ENCODE measurements at regions not wholly inside any gene's neighbourhood (a gene's known extent, or its start where the extent isn't known, plus 50 kb on each side); places are given as distances from the start of the nearest gene placed in this dataset.

DNA sequence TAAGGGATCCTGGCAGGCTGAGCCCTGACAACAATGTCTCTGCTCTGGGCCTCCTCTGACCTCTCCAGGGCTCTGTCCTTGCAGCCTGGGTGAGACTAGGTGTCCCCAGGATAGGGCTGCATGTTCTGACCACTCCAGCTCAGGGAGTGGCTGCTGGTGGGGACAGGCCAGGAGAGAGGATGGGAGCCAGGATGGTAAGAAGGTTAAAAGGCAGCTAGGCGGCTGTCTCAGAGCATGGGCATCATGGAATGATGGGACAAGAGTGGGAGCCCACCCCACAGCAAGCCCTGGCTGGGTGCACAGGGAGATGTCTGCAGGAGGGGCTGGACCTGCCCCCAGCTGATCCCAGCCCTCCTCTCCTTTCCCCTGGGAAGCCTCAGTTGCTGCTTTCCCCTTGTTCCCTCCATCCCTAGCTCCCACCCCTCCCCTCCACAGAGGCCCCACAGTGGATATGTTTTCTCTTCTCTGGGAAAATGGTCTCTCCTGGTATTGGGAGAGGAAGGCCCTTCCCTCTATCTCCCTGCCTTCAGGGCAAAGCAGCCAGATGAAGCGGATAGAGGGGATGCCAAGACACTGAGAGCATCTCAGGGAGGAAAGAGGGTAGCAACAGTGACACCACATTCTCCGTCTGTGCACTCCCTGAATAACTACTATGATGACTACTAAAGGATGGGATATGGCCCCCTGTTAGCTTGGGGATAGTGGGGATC lies 334.3 kb downstream of the DYSF start:
- DNase-seq: no peak

DNA sequence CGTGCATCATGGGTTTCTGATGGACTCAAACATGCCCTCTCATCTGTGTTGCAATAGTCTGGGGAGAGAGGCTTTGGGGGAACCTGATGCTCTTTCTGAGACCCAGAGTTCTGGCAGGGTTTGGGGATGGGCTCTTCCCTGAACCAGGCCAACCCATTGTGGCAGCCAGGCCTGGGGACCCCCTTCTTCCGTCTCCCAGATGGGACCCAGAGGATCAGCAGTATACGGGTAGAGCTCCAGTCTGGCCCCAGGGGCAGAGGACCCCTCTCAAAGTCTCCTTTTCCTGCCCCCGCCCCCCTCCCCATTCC lies 333.7 kb downstream of the DYSF start:
- no peak for DNase-seq

DNA sequence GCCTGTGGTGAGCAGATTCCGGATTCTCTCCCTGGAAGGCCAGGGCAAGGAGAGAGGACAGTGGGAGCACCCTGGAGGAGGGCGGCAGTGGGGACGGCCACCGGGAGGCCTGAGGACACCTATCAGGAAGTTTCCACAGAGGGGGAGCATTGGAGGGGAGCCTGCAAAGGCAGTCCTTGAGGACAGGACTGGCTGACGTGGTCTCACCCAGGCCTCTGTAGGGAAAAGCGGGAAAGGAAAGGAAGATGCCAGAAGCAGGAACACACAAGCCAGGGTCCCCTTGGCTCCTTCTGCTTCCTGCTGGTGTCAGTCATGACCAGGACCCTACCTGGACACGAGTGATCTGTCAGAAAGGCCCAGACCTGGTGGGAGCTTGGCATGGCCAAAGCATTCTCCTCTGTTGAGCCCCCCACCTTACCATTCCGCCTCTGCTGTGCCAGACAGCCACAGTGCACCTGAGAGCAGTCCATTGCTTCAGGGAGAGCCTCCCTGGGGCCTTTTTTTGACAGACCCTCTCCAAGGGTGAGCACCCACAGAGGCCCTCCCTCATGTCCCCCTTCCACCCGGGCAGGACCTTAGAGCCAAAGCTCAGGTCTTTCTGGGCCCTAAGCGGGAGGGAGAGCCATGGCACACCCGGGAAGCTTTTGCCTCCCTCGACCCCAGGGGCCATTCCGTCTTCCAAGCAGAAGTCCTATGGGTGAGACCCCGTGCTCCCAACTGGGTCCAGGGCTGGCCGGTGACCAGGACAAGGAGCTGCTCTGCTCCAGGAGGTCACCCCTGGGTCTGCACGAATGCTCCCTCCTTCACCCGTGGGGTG lies 333.1 kb downstream of the DYSF start:
- DNase-seq: no peak

DNA sequence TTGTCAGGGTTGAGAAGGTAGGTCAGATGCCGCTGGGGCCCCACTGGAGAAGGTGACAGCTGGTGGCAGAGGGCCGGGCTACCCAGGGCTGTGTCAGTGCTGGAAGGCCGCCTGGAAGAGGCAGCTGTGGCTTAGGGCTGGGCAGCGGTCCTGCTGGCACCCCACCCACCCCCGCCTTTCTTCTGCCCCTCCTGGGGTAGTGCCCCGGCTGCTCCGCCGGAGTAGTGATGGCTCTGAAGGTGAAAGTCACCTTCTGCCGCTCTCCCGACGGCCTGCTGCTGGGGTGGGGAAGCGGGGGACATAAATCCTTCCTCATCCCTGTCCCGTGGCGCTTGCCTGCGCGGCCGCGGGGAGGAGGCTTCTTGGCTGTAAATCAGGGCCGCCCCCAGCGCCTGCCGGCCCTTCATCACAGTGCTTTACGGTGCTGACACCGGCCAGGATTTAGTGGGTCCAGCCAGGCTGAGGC lies 332.2 kb downstream of the DYSF start:
- peak; percentile 29 for DNase-seq

DNA sequence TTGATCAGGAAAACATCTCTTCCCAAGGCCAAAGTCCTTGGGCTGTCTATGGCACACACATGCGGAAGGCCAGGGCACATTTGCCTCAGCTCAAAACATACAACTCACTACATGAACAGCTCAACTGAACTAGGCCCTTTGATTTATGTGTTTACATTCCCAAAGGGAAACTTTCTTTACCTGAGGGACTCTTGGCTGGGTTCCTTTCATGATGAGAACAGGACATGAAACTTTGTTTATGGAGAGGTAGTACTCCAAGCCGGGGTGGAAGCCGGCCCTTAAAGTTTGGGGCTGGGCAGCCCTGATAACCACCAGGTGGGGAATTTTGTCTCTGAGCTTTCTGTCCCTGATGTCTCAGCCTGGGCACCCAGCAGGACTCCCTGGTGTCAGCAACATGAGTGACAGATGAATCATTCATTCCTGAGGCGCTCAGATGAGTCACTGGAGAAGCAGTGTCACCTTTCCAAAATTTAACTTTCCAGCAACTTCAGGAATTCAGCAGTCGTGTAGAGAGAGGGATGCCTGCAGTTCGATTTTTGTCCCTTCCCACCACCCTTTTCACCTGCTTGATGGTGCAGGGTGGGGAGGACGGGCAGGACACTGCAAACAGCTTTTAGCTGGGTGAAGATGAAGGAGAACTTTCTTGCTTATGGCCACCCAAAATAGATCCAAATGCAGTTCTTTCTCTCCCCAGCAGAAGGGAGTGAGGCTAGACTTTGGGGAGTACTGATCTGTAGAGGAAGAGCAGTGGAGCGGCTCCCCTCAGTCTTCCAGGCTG lies 331.6 kb downstream of the DYSF start:
- DNase-seq: no peak

DNA sequence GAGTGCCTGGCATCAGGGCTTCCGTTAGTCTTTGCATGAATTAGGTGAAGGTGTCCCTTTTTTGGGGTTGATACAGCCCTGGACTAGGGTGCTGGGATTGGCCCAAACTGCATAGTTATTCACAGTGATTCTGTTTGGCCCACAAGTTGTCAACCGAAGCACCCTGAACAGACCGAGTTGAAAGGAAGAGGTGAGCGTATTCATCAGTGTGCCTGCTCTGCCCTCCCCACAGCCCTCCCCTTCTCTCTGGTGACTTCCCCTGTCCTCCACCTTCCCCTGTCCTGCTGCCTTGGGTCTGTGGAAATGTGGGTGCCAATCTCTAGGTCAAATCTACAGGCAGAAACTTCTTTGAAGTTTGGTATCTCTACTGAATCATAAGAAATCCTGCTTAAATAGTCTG lies 330.5 kb downstream of the DYSF start:
- no peak for DNase-seq

DNA sequence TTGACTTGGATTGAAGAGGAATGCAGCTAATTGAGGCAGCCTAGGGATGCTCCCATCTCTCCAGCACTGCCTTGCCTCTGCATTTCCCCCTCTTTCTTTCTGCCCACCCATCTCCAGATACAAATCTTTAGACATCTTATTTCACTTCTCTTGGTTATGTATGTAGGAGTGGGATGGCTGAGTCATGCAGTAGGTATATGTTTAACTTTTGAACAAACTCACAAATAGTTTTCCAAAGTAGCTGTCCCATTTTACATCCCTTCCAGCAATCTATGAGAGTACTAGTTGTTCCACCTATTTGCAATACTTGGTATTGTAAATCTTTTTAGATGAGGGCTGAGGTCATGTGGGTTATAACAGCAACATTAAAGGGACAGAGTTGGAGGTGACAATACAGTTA lies 329.9 kb downstream of the DYSF start:
- no peak for DNase-seq

DNA sequence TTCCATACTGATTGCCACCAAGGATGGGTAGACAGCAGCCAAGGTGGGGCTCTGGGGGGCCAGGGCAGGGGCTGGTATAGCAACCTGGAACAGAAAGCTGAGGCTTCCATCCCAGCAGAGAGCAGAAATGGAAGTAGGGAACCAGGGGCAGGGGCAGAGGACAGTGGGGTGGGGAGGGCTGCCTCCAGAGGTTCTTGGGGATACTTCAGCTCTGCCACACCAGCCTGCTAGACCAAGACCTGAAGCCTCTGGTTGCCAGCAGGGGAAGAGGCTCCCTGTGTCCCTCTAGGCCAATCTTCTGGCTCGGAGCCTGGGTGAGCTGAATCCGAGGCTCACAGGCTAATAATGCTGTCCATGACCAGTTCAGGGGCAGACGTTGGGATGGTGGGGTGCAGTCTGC lies 329.0 kb downstream of the DYSF start:
- no peak for DNase-seq

DNA sequence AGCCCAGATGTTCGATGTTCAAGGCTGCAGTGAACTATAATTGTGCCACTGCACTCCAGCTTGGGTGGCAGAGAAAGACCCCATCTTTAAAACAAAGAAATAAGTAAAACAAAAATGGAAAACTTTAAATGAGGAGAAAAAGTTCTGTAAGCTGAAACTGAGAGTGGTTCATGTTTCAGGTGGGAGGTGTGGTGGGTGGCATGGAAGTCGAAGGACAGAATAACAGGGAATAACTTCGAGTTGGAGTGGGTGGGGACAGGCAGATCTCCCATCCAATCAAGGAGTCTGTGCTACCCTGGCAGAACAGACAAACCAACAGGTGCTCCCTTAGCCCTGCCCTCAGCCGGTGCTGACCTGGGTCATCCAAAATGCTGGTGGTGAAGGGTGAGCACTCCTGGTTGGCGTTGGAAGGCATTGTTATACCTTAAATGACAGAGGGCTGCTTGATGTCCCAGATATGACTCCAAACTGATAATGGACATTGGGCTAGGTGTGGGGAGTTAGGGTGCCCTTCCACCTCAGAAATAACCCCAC lies 328.4 kb downstream of the DYSF start:
- DNase-seq: no peak

DNA sequence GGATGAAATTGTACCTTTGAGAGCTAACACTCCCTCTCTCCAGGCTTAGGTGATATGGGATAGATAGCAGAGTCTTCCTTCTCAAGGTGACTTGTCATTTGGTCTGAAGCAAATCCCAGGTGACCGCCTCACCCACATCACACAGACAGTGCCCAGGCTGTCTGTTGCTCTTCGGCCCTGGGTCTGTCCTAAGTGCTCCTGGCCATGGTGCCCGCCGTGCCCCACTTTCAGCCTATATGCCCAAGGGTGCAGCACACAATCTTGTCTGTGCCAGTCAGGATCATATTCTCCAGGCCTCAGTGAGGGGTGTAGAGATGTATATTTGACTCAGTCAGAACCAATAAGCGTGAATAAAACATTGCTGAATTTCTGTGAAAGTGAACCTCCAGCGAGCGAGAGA lies 326.8 kb downstream of the DYSF start:
- DNase-seq: no peak

DNA sequence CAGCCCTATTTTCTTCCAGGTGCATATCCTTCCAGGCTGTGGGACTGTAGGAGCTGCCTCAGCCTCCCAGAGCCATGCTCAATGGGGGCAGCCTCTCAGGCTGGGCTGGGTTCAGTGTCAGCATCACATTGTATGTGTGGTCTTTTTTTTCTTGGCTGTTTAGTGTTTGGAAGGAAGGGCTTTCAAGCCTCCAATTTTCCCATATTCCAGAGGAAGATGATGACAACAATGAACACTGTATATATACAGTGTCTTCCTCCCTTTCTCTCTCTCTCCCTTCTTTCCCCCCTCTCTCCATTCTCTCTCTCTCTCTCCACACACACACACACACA lies 326.4 kb downstream of the DYSF start:
- no peak for DNase-seq

DNA sequence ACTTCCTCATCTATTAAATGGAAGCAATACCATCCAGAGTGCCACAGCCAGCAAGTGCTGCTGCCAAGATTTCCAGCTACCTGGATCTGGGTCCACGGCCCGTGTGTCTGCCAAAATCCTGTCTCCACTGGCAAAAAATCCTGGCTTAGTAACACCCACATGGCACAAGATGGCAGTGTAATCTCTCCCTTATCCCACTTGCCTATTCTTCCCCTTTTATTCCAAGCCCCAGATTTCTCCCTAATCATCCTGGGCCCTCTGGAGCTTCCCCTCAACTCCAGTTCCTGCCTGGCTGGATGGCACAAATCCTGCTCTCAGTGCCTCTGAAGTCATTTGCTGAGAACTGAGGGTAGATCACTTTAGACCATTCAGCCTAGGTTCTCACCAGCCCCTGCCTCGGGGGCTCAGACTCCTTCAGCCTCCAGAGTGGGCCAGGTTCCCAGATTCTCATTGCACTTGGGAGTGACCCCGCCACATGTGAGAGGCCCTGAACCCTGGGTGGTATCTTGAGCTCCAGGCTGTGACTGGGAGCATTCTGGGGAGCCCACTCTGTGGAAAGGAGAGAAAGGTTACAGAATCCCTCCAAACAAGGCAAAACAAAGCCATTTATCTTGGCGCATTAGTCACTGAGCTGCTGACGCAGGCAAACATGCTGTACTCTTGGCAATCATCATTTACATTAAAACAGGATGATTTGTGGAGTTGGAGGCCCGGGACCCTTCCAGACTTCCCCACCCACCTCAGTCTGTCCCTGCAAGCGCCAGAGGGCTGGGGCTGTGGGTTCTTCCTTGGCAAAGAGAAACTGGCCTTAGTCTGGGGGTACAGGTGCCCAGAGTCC lies 325.8 kb downstream of the DYSF start:
- DNase-seq: peak; percentile 43

DNA sequence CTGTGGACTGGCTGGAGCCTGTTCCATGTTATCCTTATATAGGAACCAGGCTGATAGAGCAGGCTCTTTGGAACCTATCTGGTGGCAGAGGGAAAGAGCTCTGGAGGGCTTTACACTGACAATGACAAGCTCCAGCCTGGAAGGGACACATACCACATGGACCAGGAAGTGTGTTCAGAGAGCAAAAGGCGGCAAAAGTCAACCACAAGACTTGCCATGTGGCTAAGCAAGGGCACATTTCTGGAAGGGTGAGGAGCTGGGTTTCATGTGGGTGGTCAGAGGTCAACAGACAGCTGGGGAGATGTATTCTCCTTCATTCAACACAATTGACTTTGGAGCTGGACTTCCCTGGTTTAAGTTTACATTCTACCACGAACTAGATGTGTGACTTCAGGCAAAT lies 325.2 kb downstream of the DYSF start:
- no peak for DNase-seq

DNA sequence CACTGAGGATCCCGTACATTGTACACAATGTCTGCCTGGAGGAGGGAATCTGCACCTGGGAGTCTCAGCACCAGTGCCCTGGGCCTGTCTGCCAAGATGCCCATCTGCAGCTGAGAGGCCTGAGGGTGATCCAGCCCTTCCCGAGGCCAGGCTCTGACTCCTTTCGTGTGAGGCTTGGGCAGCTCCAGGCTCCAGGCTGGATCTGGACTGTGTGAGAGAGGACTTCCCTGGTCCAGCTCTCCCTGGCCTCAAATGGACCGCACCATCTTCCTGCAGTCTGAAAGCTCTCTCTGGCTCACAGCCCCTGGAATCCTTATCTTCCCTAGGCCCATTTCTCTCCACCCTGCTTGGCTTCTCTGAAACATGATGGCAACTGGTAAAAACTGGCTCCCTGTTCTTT lies 324.6 kb downstream of the DYSF start:
- DNase-seq: no peak

DNA sequence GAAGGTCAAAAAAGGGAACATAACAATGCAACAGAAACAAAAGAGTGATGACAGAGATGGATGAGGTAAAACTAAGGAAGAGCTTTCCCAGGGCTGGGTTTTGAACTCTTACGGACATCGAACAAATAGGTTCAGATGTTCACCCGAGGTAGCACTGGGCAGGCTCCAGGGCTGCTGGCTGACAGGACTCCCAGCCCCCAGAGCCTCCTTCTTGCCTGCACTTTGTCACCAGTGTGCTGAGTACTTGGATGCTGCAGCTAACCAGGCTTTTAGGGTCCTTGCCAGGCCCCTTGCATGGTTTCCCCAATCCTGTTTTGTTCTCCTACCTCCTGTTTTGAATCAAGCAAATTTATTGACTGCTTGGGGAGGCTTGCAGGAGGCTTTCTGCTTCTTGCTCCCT lies 322.9 kb downstream of the DYSF start:
- DNase-seq: no peak

DNA sequence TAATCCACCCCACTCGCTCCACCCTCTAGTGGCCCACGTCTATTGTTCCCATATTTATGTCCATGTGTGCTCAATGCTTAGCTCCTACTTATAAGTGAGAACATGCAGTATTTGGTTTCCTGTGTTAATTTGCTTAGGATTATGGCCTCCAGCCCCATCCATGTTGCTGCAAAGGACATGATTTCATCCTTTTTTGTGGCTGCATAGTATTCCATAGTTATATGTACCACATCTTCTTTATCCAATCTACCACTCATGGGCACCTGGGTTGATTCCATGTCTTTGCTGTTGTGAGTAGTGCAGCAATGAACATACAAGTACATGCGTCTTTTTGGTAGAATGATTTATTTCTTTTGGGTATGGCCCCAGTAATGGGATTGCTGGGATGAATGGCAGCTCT lies 319.9 kb downstream of the DYSF start:
- DNase-seq: no peak

DNA sequence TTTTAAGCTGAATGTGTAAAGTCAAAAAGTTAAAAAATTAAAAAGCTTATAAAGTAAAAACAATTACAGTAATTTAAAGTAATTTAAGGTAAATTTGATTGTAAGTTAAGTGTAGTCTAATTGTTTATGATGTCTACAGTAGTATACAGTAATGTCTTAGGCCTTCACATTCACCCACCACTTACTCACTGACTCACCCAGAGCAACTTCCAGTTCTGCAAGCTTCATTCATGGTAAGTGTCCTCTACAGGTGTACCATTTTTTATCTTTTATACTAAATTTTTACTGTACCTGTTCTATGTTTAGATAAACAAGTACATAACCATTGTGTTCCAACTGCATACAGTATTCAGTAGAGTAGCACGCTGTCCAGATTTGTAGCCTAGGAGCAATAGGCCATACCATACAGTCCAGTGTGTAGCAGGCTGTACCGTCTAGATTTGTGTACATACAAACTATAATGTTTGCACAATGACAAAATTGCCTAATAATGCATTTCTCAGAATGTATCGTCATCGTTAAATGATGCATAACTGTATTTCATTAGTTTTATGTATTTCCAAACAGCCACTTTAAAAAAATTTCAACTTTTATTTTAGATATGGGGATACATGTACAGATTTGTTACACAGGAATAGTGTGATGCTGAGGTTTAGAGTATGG lies 319.3 kb downstream of the DYSF start:
- DNase-seq: no peak

DNA sequence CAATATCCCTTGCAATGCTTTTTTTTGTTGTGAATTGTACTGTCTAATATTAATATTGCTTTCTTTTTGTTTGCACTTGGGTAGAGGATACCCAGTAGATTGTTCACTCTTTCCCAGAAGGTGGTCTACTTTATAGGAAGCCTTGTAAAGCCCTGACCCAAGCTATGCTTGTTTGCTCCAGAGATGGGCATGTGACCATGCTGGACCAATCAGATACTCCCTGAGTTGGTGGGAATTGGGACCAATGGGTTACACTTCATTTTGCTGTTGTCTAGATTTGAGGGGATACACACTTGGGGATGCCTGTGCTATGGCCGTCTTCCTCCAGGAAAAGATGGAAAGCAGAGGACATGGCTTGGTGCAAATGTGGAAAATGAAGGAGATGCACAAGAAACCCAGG lies 314.3 kb downstream of the DYSF start:
- DNase-seq: no peak

DNA sequence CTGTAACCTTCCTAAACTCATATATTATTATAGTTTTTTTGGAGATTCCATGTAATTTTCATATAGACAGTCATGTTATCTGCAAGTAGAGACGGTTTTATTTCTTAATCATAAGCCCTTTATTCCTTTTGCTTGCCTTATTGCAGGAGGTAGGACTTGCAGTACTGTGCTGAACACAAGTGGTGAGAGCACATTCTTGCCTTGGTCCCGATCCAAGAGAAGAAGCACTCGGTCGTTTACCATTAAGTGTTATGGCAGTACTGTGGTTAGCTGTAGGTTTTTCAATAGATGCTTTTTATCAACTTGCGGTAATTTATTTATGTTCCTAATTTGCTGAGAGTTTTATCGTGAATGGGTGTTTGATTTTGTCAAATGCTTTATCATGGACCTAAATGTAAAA lies 305.7 kb downstream of the DYSF start:
- DNase-seq: no peak

DNA sequence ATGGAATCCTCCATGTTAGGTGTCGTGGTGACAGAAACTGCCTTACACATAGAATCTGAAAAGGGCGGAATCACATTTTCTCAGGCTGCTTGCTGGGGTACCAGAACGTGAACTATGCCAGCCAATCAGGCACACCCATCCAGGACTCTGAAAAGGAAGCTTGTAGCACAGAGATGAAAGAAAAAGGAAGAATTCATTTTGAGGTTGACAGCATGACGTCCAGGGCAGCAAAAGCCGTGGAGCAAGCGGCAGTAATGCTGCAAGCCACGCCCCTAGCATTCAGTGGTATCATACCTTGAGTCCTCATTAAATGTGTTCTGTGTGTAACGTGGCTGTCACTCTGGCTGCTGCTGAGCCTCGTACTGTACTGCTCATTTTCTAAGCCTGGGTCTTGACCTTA lies 304.0 kb downstream of the DYSF start:
- DNase-seq: no peak

DNA sequence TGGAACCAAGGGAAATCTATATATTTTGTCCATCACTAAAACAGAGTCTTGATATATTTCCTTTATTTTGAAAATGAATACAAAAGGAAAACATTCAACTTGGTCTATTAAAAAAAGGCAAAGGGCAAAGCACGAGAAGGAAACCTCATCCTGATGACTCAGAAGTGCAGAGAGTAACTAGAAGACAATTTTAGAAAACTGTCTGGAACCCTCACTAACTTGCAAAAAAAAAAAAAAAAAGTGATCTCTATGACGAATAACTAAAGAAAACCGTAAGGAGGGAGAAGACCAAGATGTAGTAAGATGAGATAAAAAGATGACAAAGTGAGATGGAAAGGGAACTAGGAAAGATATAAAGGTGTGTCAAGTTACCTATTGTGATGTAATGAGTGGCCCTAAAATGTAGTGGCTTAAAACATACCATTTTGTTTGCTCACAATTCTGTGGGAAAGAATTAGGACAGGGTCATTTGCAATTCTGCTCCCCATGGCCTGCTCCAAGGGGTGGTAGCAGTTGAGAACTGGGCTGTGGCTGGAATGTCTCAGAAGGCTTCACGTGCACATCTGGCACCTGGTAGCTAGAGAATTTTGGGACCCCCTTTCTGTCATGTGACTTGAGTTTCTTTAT lies 303.0 kb downstream of the DYSF start:
- no peak for DNase-seq

DNA sequence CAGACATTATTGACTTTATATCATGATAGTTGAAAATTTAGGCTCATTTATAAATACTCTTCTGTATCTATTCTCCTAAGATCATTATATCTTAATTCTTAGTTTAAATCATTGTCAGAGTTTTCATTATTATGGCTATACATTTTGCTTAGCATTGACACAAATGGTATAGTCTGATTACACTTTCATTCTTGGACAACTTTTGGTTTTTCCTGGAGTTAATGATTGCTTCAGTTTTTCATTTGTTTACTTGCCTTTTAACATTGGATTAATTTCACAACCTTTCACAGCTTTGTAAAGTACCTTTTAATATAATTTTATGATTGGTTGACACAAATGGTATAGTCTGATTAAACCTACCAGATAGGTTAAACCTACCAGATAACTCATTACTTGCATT lies 298.2 kb downstream of the DYSF start:
- DNase-seq: no peak

Measured in NCI-H446 treated with DMSO at 0.1 percent for 48 hours (cell line).